Nucleus accumbens (tissue), 56 donors: ENCODE measurements at regions not wholly inside any gene's neighbourhood (a gene's known extent, or its start where the extent isn't known, plus 50 kb on each side); places are given as distances from the start of the nearest gene placed in this dataset.

Experiments
- DNase-seq, 56 donors: peaks; one replicate each; lab custom pipeline; 2025; lab: John Stamatoyannopoulos, UW

DNA sequence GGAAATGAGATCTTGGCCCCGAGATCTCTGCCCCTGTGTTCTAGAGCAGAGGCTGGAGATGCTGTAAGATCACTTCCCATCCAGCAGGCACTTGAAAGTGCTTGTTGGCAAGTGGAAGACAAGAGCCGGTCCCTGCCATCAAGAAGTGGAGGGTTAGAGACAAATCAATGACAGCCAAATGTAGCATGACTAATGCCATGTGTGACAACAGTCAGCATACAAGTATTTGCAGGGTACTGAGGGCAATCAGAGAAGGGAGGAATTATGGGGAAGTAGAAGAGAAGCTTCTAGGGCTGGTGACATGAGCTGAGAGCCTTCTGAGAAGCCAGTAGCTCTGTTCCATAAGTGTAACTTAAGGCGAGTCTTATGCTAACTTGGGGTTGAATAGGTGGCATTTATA is 58.6 kb downstream of the TMEM17 start:
- no peak for DNase-seq

DNA sequence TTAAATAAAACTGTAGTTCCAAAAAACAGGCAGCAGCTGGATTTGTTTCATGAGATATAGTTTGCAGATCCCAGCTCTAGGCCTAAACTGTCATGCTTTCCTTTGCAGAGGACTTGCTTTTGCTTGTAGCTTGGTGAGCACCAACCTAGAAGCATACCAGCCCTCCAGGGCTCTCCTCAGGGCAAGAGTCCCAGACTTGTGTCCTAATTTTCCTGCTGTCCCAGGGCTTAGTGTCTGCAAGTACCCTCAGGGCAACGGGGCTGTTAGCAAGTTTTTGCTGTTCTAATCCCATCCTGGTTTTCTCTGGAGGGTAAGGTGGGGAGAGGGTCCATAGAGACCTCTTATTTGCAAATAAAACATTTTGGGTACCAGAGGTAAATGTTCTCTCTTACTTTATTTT is 59.5 kb downstream of the TMEM17 start:
- no peak for DNase-seq

DNA sequence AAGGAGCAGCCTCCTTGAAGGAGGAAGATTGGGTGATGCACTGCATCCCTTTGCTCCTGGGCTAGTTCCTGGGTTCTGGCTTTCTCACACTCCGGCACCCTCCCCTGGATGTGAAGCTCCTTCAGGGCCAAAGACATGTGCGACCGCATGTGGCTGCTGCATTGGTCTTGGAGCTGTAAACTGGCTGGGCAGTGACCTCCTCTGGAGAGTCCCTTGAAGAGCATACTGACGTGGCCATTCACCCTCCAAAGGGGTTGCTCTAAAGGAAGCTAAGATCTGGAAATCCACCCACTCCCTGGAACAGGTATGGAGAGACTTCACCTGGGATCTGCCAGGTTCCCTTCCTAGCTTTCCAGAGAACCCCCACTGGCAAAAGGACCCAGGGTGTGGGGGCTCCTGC is 62.1 kb downstream of the TMEM17 start:
- no peak for DNase-seq

DNA sequence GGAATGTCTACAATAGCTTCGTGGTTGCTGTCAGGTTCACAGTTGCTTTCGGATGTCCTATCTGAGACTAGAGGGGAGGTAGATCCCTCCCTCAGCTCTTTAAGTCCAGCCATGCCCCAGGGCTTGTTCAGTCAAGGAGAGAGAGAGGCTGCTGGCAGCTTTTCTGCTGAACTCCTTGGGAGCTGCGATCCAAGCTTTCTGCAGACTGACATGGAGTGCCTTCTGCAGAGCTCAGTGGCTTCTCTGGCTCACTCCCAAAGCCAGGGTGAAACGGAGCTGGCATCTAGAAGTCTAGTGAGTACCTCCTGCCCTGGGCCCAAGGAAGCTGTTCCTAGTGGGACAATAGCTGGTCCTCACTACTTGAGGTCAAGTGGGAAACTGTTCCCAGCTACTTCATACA is 62.5 kb downstream of the TMEM17 start:
- no peak for DNase-seq

DNA sequence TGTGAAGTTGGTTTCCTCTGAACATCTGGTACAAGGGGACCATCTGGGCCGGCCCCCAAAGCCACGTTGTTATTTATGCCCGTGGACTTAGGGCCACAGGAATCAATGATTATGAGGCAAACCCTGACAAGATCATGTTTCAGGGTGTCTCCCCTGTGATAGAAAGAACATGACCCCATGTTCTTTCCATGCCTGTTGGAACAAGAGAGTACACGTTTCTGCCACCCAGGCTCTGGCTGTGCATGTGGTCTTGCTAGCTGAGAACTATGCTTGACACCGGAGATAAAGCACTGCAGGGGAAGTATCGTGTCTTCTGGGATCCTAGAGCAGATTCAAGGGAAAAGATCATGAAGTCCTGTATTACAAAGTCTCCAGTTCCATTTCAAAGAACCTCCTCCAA is 64.2 kb downstream of the TMEM17 start:
- no peak for DNase-seq

DNA sequence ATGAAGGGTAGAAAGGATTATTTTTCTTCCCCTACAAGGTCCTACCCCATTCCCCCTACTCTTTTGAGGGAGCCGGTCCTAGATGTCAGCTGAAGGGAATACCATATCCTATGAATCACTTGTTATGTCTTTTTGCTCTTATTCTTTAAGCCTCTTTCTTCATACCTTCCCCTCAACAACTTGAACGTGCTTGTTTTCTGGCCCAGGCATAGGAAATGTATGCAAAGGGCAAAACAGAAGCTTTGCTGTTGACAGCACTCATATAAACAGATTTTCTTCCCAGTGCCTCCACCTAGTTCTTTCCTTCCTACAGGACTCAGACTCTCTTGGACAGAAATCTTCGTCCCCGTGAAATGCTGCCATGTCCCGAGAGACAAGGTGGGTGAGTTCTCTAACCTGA is 64.6 kb downstream of the TMEM17 start:
- no peak for DNase-seq

DNA sequence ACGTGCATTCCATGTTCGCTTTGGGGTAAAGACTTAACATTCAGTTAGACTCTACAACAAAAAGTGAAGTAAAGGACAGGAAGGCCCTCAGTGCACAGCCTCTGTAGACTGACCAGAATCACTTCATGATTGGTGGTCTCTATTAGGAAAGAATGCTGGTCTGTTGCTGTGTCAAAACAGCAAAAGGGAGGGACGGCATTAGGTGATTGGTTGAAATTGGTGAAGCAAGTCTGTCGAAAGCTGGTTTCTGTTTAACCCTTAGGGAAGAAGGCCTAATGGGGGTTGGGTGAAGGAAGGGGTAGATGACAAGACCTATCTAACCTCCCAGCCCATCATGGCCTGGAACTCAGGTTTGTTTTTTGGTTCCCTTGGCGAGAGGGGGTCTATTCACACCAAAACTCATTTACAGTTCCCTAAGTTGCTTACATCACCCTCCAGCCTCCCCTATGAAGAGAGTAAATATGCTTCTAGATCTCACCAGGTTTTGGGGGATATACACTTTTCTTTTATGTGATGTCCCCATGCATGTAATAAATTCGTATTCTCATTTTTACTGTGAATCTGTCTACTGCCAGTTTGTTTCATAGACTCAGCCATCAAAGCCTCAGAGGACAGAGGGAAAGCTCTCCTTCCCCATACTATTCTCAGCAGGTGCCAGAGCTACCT is 65.6 kb downstream of the TMEM17 start:
- DNase-seq: no peak

DNA sequence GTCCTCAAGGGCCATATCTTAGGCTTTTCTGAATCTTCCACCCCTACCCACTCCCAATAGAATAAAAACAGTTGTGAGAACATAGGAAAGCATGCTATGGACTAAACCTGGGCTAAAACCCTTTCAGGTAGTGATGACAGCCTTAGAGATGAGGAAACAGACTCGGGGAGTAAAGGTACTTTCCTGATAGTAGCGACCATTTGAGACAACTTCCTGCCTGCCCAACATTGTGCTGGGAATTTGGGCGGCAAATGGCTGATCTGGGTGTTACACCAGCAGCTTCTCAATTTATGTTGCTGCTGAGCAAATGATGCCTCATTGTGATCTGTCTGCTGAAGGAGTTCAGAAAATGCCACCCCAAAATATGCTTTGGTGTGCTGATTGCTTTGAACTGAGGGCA is 66.6 kb downstream of the TMEM17 start:
- no peak for DNase-seq

DNA sequence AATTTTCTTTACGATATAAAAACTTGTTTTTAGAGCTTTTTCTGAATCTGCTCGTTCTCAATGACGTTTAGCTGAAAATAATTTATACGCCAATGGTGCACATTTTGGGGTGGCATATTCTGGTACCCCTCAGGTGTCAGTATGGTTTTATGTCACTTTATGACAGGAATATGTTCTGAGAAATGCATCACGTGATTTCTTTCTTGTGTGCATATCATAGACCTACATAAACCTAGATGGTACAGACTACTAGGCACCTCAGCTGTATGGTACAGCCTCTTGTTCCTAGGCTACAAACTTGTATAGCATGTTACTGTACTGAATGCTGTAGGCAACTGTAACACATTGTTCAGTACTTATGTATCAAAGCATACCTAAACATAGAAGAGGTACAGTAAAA is 68.2 kb downstream of the TMEM17 start:
- DNase-seq: no peak

DNA sequence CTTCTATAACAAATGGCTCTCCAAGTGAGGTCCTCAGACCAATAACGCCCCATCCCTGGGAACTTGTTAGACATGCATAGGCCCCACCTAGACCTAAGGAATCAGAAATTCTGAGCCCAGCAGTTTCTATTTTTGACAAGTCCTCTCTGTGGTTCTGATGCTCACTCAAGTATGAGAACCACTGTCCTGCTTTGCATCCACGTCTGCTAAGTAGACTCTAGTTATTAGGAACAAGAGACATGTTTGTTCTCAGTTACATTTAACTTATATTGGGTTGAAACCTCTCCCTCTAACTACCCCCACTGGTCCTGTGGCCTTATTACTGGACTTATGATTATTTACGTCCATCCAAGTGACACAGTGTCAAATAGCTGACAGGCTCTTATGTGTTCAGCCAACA is 70.3 kb downstream of the TMEM17 start:
- DNase-seq: no peak

DNA sequence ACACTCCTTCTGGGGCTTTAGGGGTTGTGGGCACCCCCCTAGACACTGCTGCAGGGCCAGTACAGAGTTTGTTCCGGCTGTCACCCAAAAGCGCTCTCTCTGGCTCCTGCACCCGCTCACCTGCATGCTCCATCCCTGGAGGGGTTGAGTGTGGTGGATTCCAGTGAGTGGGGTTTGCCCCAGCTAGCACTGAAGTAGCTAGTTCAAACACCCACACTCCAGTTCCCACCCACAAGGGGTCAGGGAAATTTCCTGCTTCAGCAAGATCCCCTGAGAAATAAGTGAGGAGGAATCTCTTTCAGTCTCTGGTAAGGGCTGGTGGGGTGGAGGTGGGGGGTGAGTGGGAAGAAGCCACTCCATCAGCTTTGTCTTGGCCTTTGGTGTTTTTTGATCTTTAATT is 73.6 kb downstream of the TMEM17 start:
- DNase-seq: no peak

DNA sequence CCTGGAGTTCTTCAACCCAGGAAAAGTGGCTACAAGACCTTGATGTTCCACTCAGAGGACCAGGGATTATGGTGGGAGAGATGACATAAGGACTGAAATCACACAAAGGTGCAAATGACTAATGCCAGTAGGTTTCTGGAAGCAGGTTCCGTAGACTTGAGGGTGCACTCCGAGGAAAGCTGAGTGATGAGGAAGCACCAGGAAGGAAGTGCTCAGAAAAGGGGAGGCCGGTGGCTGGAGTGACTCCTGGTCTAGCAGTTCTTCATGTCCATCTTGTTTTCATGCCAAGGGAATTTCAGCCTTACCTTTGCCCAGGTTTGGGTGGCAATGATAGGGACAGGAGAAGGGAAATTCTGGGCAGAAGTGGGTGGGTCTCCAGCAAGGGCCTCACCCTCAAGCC is 74.5 kb downstream of the TMEM17 start:
- no peak for DNase-seq

DNA sequence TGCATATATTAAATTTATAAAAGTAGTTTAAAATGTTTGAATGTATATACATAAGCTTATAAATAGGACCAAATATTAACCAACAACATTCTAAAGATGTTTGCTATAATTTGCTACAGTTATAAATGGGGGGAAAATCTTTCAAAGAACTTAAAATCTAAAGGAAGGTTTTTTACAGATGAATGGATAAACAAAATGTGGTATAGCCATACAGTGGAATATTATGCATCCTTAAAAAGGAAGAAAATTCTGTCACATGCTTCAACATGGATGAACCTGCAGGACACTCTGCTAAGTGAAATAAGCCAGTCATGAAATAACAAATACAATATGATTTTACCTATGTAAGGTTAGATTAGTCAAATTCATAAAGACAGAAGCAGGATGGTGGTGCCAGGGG is 75.8 kb downstream of the TMEM17 start:
- no peak for DNase-seq

DNA sequence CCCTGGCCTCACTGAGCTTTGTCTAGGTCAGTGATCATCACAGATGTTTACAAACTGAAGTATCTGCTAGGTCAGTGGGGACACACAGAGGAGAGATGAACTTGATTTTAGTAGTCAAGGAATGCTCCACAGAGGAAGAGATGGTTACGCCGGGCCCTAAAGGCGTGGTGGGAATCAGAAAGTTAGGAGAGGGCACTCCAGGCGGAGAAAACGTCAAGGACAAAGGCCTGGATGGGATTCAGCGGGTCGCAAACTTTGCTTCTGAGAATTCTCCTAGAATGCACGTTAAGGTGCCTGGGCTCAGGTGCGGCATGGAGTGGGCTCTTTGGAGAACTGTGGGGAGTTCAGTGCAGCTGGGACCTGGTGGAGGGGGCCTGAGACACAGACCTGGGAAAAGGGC is 78.8 kb downstream of the TMEM17 start:
- DNase-seq: no peak

DNA sequence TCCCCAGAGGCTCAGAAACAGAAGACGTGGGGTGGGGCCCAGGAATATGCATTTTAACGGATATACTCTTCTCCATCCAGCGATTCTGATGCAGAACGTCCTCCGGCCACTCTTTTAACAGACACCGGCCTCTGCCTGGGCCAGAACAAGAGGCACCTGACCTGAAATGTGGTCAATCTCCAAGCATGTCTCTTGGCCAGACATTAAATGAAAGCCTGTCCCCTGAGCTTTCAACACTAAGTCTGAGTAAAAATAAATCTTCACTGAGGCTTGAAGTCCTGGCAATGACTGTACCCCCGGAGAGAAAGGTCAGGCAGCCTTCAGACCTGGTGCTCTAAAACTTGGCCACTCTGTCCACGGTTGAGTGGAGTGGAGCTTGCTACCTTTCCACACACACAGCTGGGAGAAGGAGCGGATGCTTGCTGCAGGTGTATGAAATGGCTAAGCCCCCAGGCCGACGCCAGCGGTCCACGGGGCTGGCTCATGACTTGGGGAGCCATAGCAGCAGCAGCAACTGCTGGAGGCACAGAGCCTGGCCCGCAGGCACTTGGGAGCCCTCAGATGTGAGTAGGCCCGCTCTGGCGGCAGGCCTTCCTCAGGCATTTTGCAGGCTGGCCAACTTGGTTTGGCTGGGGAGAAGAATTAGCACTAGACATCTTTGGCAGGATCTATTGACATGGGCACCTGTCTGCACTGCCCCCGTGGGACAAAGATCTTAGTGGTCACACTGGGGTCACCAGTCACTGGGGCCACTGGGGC is 79.7 kb downstream of the TMEM17 start:
- DNase-seq: peak in 1 of 56 donors; percentile 12

DNA sequence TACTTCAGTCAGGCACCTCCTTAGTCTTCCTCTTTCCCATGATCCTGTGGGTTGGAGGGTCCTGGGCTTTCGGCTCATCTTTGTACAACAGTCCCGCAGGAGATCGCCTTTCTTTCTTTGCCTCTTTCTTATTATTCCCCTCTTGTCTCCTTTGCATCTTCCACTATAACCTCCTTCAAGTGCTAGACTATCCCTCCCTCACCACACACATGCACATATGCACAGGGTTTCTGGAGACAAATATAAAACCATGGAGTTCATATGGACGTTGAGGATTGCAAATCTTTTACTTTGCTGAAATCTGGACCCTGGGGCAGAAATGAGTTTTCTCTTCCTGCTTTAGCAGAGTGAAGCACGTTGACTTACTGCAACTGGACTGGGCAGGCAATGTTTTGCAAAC is 80.3 kb downstream of the TMEM17 start:
- no peak for DNase-seq

DNA sequence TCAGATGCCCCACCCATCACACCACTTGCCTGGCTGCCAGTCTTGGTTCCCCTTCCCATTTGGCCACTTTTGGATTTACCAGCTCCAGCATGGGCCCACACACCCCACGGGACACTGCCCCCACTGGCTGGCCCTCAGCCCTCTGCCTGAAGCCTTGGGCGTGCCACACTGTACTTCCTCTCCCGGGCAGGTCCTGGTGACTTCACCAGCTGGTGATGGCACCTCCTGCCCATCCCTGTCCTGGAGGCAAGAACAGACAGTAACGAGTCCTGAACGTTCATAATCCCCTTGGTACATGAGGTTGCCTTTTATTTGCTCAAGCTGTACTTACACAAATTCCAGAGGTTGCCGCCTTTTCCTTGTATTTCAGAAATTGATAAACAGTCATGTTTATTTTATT is 81.1 kb downstream of the TMEM17 start:
- DNase-seq: no peak

DNA sequence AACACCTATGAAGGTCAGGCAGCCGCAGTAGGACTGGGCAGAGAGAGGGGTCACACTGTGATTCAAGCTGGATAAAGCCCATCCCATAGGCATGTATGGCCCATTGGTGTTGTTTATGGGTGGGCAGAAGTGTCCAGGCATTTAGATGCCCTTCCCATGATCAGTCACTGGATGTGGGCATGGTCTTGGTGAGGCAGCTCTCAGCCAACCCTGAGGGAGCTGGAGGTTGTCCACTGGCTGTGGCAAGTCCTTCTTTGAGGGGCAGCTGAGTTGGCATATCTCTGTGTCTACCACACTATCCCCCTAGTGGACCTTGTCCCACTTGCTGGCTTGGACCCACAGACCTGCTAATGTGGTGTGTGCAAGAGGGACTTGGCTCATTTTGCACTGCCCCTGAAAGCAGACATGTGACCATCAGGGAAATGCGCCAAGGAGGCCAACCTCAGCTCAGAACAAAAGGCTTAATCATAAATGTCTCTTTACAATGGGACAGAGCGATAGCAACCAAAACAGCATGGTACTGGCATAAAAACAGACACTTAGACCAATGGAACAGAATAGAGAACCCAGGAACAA is 82.0 kb downstream of the TMEM17 start:
- peak in 31 of 56 donors; percentile 4 to 67 (median 25) for DNase-seq

DNA sequence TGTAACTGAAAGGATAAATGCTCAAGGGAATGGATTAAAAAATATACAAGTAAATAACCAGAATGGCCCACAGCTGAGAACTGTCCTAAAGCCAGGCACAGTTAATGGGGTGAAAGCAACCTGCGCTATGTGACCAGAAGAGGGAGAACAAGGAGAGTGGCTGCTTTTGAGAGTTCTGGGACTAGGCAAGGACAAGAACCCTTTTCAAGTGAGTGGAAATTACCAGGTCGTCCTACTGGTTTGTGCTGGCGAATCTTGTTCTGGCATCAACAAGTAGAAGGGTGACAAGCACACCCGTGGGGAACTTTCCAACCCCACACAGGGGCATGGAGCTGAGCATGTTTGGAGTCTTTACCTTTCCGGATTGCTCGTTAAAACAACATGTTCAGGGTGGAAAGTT is 82.8 kb downstream of the TMEM17 start:
- DNase-seq: no peak

DNA sequence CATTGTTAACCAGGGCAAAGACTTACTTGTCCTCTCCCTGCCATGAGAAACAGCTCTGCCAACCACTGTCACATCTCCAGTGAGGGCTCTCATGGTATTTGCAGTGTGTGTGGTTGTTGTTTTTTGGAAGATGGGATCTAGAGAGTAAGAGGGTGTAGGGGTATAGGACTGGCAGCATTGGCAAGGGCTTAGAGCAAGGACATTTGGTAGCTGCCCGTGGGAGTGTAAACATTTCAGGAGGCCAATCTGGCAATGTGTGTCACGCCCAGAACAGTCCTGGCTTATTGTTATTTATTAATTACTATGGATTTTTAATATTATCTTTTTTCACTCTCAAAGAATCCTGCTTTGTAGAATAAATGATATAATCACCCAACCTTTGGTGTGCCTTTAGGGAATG is 90.5 kb downstream of the TMEM17 start:
- peak in 1 of 56 donors; percentile 38 for DNase-seq

DNA sequence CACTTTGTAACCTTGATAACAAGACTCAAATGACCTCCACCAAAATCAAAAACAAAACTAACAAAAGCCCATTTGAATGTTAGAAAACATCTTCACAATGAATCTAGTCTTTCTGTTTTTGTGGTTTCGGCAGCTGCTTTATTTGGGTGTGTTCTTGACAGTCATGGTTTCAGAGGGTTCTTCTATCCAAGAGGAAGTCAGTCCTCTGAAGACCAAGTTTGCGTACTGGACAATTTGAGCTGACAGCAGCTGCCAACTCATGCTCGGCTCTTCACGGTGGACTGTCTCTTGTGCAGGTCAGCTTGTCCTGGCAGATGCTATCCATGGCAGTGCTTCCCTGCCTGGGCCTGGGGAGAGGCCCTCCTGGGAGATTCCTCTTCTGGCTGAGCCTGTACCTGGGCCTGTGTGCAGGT is 91.0 kb downstream of the TMEM17 start:
- DNase-seq: peak in 3 of 56 donors; percentile 8 to 38 (median 17)

DNA sequence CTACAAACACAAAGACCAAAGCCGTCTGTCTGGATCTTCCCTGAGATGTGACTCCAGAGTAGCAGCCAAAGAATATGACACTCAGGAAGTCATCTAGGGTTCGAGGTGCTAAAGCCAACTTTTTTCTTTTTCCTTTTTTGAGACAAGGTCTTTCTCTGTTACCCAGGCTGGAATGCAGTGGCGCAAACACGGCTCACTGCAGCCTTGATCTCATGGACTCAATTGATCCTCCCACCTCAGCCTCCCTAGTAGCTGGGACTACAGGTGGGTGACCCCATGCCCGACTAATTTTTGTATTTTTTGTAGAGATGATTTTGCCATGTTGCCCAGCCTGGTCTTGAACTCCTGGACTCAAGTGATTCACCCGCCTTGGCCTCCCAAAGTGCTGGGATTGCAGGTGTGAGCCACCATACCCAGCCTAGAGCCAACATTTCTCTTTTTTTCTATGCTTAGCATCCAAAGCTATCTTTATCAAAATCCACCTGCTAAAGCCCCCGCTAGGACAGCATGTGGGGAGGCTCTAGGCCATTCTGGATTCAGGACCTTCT is 92.8 kb downstream of the TMEM17 start:
- DNase-seq: no peak
